IPS-15b (cell line): ENCODE measurements at regions not wholly inside any gene's neighbourhood (a gene's known extent, or its start where the extent isn't known, plus 50 kb on each side); places are given as distances from the start of the nearest gene placed in this dataset.
"Not testable (repeated sequence)": the region's sequence is repeated elsewhere in the genome, so short reads cannot be mapped to it uniquely, and the experiment has no call there.

Experiments
- H3K27me3 ChIP-seq: one replicate; pipeline ENCODE4 v1.6.1; 2013; ENCODE audit warnings: low read length; ENCODE audit not compliant: control insufficient read depth, insufficient read depth
- H3K36me3 ChIP-seq: one replicate; pipeline ENCODE4 v1.6.1; 2013; ENCODE audit warnings: low read length; ENCODE audit not compliant: control insufficient read depth, insufficient read depth
- H3K4me1 ChIP-seq: one replicate; pipeline ENCODE4 v1.6.1; 2013; ENCODE audit warnings: mild to moderate bottlenecking, low read length; ENCODE audit not compliant: control insufficient read depth, insufficient read depth
- H3K4me3 ChIP-seq: one replicate; pipeline ENCODE4 v1.5.1; 2013; ENCODE audit warnings: low read depth, low read length
- H3K9ac ChIP-seq: one replicate; pipeline ENCODE4 v1.6.1; 2013; ENCODE audit warnings: low read depth, mild to moderate bottlenecking, low read length
- H3K9me3 ChIP-seq: one replicate; pipeline ENCODE4 v1.6.1; 2013; ENCODE audit warnings: mild to moderate bottlenecking, low read length; ENCODE audit not compliant: control insufficient read depth, insufficient read depth

- H3K9ac ChIP-seq, H3K4me1 ChIP-seq, H3K27me3 ChIP-seq, H3K36me3 ChIP-seq, H3K4me3 ChIP-seq, H3K9me3 ChIP-seq: not testable (repeated sequence)
Measured at GRCh38 chr7:67674862-67675261, 678.2 kb downstream of the TYW1 start.

GRCh38 chr7:67675971-67676370, 679.3 kb downstream of the TYW1 start:
- Histone ChIP-seq H3K4me3 (no peak overlapping the region), H3K27me3 (no peaks in the 10 kb centered on the region), H3K9me3 (no peaks in the 10 kb centered on the region), H3K9ac (no peak overlapping the region), H3K4me1 (no peaks in the 10 kb centered on the region), H3K36me3 (no peaks in the 10 kb centered on the region)

DNA sequence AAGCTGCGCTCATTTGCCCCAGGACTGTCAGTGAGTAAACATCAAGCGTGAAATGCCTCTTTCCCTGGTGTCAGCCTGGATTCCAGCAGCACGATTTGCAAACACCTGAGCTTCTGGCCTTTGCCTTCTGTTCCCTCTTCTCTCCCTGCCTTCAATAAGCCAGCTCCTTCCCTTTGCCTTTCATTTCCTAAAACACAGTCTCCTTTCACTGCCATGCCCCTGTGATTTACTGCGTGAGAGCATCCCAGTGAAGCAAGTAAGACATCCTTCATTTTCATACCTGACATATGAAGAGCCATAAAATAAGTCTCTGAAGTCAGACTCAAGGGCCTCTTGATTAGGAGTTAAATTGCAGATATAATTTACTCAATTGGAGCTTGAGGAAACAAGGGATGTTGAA, 681.8 kb downstream of the TYW1 start:
- Histone ChIP-seq H3K4me1 (no peaks in the 10 kb centered on the region), H3K9me3 (no peaks in the 10 kb centered on the region), H3K27me3 (no peaks in the 10 kb centered on the region), H3K4me3 (no peak overlapping the region), H3K9ac (no peak overlapping the region), H3K36me3 (no peaks in the 10 kb centered on the region)

DNA sequence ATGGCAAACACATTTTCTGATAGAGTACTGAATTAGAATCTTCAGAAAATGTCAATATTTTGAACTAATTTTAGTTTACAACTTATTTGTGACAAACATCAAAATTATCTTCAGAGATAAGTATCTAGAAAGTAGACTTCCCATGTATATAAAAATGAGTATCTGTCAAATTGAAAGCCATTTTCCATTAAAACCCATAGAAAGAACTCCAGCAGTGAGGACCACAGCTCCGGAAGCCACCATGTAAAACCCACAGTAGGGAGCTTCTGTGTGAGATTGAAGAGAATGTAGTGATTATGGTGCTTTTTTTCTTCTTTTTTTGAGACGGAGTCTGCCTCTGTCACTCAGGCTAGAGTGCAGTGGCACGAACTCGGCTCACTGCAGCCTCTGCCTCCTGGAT, 687.0 kb downstream of the TYW1 start:
- no peak overlapping the region for H3K9ac ChIP-seq
- H3K36me3 ChIP-seq: no peaks in the 10 kb centered on the region
- no peaks in the 10 kb centered on the region for H3K4me1 ChIP-seq

GRCh38 chr7:67690700-67691099, 694.1 kb downstream of the TYW1 start:
- no peak overlapping the region for H3K4me3 ChIP-seq
- no peaks in the 10 kb centered on the region for H3K9me3 ChIP-seq
- no peaks in the 10 kb centered on the region for H3K4me1 ChIP-seq
- no peak overlapping the region for H3K9ac ChIP-seq
- no peaks in the 10 kb centered on the region for H3K36me3 ChIP-seq
- no peaks in the 10 kb centered on the region for H3K27me3 ChIP-seq

More for the DNA sequence above, 687.0 kb downstream of the TYW1 start:
- no peak overlapping the region for H3K4me3 ChIP-seq
- no peaks in the 10 kb centered on the region for H3K27me3 ChIP-seq
- H3K9me3 ChIP-seq: no peaks in the 10 kb centered on the region

DNA sequence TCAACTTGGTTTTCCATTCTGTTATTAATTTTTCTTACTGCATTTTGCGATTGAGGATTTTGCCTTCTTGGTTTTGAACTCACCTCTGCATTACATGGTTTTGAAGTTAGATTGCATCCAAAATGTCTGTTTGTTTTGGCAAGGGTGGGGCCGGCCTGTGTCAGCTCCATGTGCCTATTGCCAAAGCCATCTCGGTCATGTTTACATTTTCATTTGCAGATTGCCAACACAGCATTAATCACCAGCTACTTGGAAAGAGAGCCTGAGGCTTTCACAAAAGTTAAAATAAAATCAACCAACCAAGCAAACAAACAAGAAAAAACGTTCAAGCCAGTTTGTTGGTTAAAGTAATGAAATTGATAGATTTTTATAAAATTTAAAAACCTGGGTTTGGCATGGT, 695.8 kb downstream of the TYW1 start:
- no peak overlapping the region for H3K4me3 ChIP-seq
- H3K36me3 ChIP-seq: no peaks in the 10 kb centered on the region
- H3K9ac ChIP-seq: no peak overlapping the region
- no peaks in the 10 kb centered on the region for H3K9me3 ChIP-seq
- H3K4me1 ChIP-seq: no peaks in the 10 kb centered on the region
- no peaks in the 10 kb centered on the region for H3K27me3 ChIP-seq

GRCh38 chr7:67696124-67696523, 699.5 kb downstream of the TYW1 start:
- H3K4me1 ChIP-seq: no peaks in the 10 kb centered on the region
- H3K9me3 ChIP-seq: no peaks in the 10 kb centered on the region
- no peak overlapping the region for H3K9ac ChIP-seq
- H3K36me3 ChIP-seq: no peaks in the 10 kb centered on the region
- H3K27me3 ChIP-seq: no peaks in the 10 kb centered on the region
- H3K4me3 ChIP-seq: no peak overlapping the region

DNA sequence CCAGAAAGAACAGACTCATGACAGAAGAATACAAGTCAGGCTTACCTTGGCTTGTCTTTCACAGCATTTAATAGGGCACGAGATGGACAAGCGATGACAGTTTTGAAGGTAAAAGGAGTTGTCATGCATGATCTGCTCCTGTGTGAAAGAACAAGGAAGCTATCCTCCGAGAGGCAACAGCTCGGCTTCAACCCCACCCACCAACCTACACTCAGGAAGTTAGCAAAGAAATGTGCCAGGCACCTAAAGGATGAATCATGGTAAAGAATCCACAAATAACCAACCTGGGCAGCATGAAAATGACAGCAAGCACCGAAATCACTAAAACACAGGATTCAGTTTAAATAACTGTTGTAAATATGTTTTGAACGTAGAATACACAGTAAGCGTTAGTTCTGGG, 700.2 kb downstream of the TYW1 start:
- H3K4me3 ChIP-seq: no peak overlapping the region
- H3K27me3 ChIP-seq: no peaks in the 10 kb centered on the region
- no peak overlapping the region for H3K9ac ChIP-seq
- no peaks in the 10 kb centered on the region for H3K9me3 ChIP-seq
- H3K4me1 ChIP-seq: no peaks in the 10 kb centered on the region
- H3K36me3 ChIP-seq: no peaks in the 10 kb centered on the region

DNA sequence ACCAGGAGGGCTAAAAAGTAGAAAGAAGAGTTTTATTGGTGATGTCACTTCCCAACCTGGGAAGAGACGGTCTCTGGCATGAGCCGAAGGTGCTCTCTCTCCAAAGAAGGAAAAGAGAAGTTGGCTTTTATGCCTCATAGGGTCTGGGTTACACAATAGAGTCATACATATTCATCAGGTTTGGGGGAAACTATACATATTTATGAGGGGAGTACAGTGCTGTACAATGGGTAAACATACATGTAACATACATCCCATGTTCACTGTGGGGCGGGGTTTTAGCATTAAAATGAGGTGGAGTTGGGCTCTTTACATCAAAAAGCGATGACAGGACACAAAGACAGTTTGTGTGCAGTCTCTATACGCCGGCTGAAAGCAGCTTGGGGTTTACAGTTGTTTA, 701.7 kb downstream of the TYW1 start:
- Histone ChIP-seq H3K4me3 (no peak overlapping the region), H3K4me1 (no peaks in the 10 kb centered on the region), H3K27me3 (no peaks in the 10 kb centered on the region), H3K36me3 (no peaks in the 10 kb centered on the region), H3K9ac (no peak overlapping the region), H3K9me3 (no peaks in the 10 kb centered on the region)

GRCh38 chr7:67705850-67706249, 709.2 kb downstream of the TYW1 start:
- Histone ChIP-seq H3K4me1 (no peaks in the 10 kb centered on the region), H3K36me3 (no peaks in the 10 kb centered on the region), H3K9ac (no peak overlapping the region), H3K27me3 (no peaks in the 10 kb centered on the region), H3K4me3 (no peak overlapping the region), H3K9me3 (no peaks in the 10 kb centered on the region)

DNA sequence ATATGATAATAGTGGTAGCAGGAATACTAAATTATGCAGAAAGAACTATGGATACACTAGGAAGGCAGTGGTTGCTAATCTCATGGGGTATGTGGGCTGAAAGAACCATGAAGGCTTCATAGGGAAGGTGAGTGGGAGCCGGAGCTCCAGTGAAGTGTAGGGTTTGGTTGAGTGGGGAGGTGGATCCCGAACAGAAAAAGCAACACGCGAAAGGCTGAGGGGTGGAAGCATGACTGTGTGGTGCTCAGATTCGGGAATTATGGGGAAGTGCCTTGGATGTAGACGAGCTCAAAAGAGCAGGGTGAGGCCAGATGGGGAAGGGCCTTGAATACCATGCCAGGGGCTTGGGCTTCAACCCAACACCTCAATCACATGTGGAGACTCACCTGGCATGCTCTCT, 715.1 kb downstream of the TYW1 start:
- no peak overlapping the region for H3K4me3 ChIP-seq
- H3K27me3 ChIP-seq: no peaks in the 10 kb centered on the region
- no peaks in the 10 kb centered on the region for H3K9me3 ChIP-seq
- no peaks in the 10 kb centered on the region for H3K4me1 ChIP-seq
- no peak overlapping the region for H3K9ac ChIP-seq
- no peaks in the 10 kb centered on the region for H3K36me3 ChIP-seq

DNA sequence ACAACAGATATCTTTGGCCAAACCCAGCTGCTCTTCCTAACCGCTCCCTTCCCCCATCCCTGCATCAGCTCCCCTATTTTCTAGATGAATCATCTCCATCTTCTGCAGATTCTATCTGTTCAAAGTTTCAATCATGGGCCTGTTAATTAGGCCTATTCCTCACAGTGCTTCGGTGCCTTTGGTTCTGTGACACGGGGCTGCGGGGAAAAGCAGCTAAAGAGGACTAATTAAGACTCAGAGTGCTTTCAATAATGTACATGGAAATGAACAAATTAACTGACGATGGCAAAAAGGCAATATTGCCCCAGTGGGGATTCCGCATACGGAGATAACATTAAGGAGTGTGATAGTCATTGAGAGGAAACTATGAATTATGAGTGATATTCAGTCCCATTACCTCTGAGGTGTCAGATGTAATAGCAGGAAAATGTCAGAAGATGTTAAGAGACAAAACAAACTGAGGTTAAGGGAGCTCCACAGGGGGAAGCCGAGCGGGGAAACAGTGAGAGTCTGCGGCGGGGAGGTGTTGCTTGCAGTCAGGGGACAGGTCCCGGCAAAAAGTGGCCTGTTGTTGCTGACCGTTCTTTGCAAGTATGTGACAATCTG, 716.9 kb downstream of the TYW1 start:
- Histone ChIP-seq H3K36me3 (no peaks in the 10 kb centered on the region), H3K9ac (no peak overlapping the region), H3K4me3 (no peak overlapping the region), H3K9me3 (no peaks in the 10 kb centered on the region), H3K27me3 (no peaks in the 10 kb centered on the region), H3K4me1 (no peaks in the 10 kb centered on the region)
